Upper lobe of left lung (tissue), 4 donors: ENCODE measurements at regions not wholly inside any gene's neighbourhood (a gene's known extent, or its start where the extent isn't known, plus 50 kb on each side); places are given as distances from the start of the nearest gene placed in this dataset.

Experiments
- CTCF ChIP-seq, 6 experiments: fragments of 450-650 bp in 4 of 6; fragments of 200-600 bp in 2 of 6; sonication (generic) in 2 of 6; IDR thresholded peaks; one replicate each; pipeline ENCODE4 v1.5.1; 2016 to 2019; ENCODE audit warnings: antibody characterized with exemption in 6 of 6
- POLR2A ChIP-seq, 4 donors: fragments of 450-650 bp; IDR thresholded peaks; one replicate each; pipeline ENCODE4 v1.5.1; 2016 to 2017; ENCODE audit warnings: antibody characterized with exemption in 4 of 4, mild to moderate bottlenecking in 2 of 4

- TF ChIP-seq POLR2A (IDR thresholded peaks at IDR 0.05) (no peak), CTCF (IDR thresholded peaks at IDR 0.05) (no peak)
Measured at GRCh38 chr10:84902553-84902952, 574.2 kb downstream of the CCSER2 start.
